K562 (cell line): ENCODE measurements at regions not wholly inside any gene's neighbourhood (a gene's known extent, or its start where the extent isn't known, plus 50 kb on each side); places are given as distances from the start of the nearest gene placed in this dataset.

Source experiments
- ATAC-seq: fragments of 200-7000 bp; cut with Tn5 transposase; 3 replicates; pipeline ENCODE4 v1.9.1; 2020; ENCODE audit warnings: moderate library complexity
- BruUV-seq: library from RNA; stranded (reverse); fragments of 400-500 nt; replicated peaks from 2 replicates; lab custom pipeline; 2021; lab: Mats Ljungman, UMichigan
- CTCF ChIA-PET: fragments of 300-600 bp; formaldehyde crosslinking; extraction: SDS; loops from one replicate; lab custom pipeline; 2021; ENCODE audit warnings: low intra/inter-chr PET ratio; lab: Yijun Ruan, JAX
- POLR2A ChIA-PET: fragments of 300-600, 350-650 bp; sonication (Branson Sonifier 250); formaldehyde crosslinking; extraction: SDS; loops from one replicate; lab custom pipeline; 2021; ENCODE audit warnings: antibody characterized with exemption, inconsistent platforms; lab: Yijun Ruan, JAX
- DNase-seq, 4 experiments: peaks; one replicate each; pipeline versions ENCODE4 v3.0.0 to v3.0.0-alpha.2; 2011 to 2018; ENCODE audit warnings: low spot score in 3 of 4, mixed read lengths in 3 of 4; ENCODE audit errors: extremely low read depth in 1 of 4
- FAIRE-seq: peaks from 2 replicates; lab custom pipeline; 2011; peaks lifted over from hg19 to GRCh38; lab: Jason Lieb, UNC
- H2AFZ ChIP-seq: 2 replicates; pipeline ENCODE4 v1.6.0; 2011; ENCODE audit warnings: low read depth, low read length, control low read depth, inconsistent platforms
- H3K27ac ChIP-seq: fragments of 200-600 bp; 3 replicates; pipeline ENCODE4 v1.8.0; 2011; ENCODE audit warnings: low read depth, mild to moderate bottlenecking, control low read depth, inconsistent platforms, low read length, moderate library complexity, mixed read lengths; ENCODE audit errors: extremely low read depth
- H3K27me3 ChIP-seq, 2 experiments: fragments of 300-600 bp in 1 of 2; 2 replicates in 1 of 2; 3 replicates in 1 of 2; pipeline versions ENCODE4 v1.6.0 to v1.8.0; 2011; ENCODE audit warnings: inconsistent platforms in 2 of 2, low read length in 2 of 2, mild to moderate bottlenecking in 1 of 2, mixed read lengths in 1 of 2, moderate library complexity in 1 of 2; ENCODE audit not compliant: control insufficient read depth in 2 of 2, insufficient read depth in 2 of 2
- H3K36me3 ChIP-seq: fragments of 300-600 bp; 3 replicates; pipeline ENCODE4 v1.8.0; 2011; ENCODE audit warnings: mild to moderate bottlenecking, low read length, inconsistent platforms; ENCODE audit not compliant: control insufficient read depth, insufficient read depth
- H3K4me1 ChIP-seq, 2 experiments: fragments of 200-600 bp in 1 of 2; replicated peaks in 1 of 2; 2 replicates in 1 of 2; 3 replicates in 1 of 2; pipeline versions ENCODE4 v1.5.1 to v1.8.0; 2011; ENCODE audit warnings: inconsistent platforms in 2 of 2, low read length in 2 of 2, mild to moderate bottlenecking in 1 of 2, mixed read lengths in 1 of 2, moderate library complexity in 1 of 2; ENCODE audit not compliant: control insufficient read depth in 2 of 2, insufficient read depth in 2 of 2
- H3K4me2 ChIP-seq: 2 replicates; pipeline ENCODE4 v1.6.1; 2011; ENCODE audit warnings: low read length, control low read depth, inconsistent platforms, mixed read lengths; ENCODE audit not compliant: insufficient read depth
- H3K4me3 ChIP-seq: fragments of 200-600 bp; sonication (generic), shearing (Covaris generic); 2 replicates; pipeline ENCODE4 v1.5.1; 2016; ENCODE audit warnings: control low read depth, inconsistent platforms
- H3K79me2 ChIP-seq: fragments of 200-600 bp; 3 replicates; pipeline ENCODE4 v1.8.0; 2011; ENCODE audit warnings: low read length, inconsistent platforms; ENCODE audit not compliant: control insufficient read depth, insufficient read depth
- H3K9ac ChIP-seq, 2 experiments: 2 replicates each; pipeline versions ENCODE4 v1.6.0 to v1.6.1; 2011; ENCODE audit warnings: low read depth in 2 of 2, low read length in 2 of 2, control low read depth in 1 of 2, inconsistent platforms in 1 of 2, mild to moderate bottlenecking in 1 of 2, mixed read lengths in 1 of 2; ENCODE audit not compliant: insufficient read depth in 1 of 2
- H3K9me1 ChIP-seq: one replicate; pipeline ENCODE4 v1.6.0; 2011; ENCODE audit warnings: inconsistent platforms, mild to moderate bottlenecking, low read length, moderate library complexity; ENCODE audit not compliant: control insufficient read depth, insufficient read depth
- H3K9me3 ChIP-seq: replicated peaks from 2 replicates; pipeline ENCODE4 v1.5.1; 2011; ENCODE audit warnings: low read depth, low read length, inconsistent platforms; ENCODE audit not compliant: control insufficient read depth, insufficient read depth
- H4K20me1 ChIP-seq: replicated peaks from 2 replicates; pipeline ENCODE4 v1.6.1; 2011; ENCODE audit warnings: low read length, inconsistent platforms, mixed read lengths; ENCODE audit not compliant: control insufficient read depth, insufficient read depth
- CREB3 ChIP-seq: fragments of 450-650 bp; conservative IDR thresholded peaks from 2 replicates; pipeline ENCODE4 v1.6.1; 2016; ENCODE audit warnings: missing genetic modification characterization, low read depth, mild to moderate bottlenecking, missing compliant biosample characterization, moderate library complexity
- HDGF ChIP-seq: fragments of 450-650 bp; IDR thresholded peaks from 2 replicates; pipeline ENCODE4 v1.6.1; 2016
- KLF13 ChIP-seq: fragments of 450-650 bp; IDR thresholded peaks from 2 replicates; pipeline ENCODE4 v1.6.1; 2016; ENCODE audit warnings: missing genetic modification characterization, low read depth, mild to moderate bottlenecking, missing compliant biosample characterization, moderate library complexity, borderline replicate concordance
- LCOR ChIP-seq: sonication (generic); formaldehyde crosslinking; IDR thresholded peaks from 2 replicates; pipeline ENCODE4 v1.8.0; 2022; ENCODE audit warnings: mild to moderate bottlenecking, missing genetic modification reagents
- MBD1 ChIP-seq: fragments of 250-450 bp; sonication (Bioruptor Pico); IDR thresholded peaks from 2 replicates; pipeline ENCODE4 v1.8.0; 2022; ENCODE audit warnings: inconsistent platforms
- PREB ChIP-seq: sonication (generic); formaldehyde crosslinking; IDR thresholded peaks from 2 replicates; pipeline ENCODE4 v1.8.1; 2023; ENCODE audit warnings: mild to moderate bottlenecking, missing genetic modification reagents
- RBM39 ChIP-seq: fragments of 200-400 bp; formaldehyde crosslinking; optimal IDR thresholded peaks from 2 replicates; pipeline ENCODE3; 2018; ENCODE audit warnings: low read depth, low read length
- SMARCB1 ChIP-seq: IDR thresholded peaks from 2 replicates; pipeline ENCODE4 v1.6.1; 2011; ENCODE audit warnings: improper control_type of control experiment, low read depth; ENCODE audit not compliant: insufficient read length
- TRIM25 ChIP-seq: fragments of 450-650 bp; IDR thresholded peaks from 2 replicates; pipeline ENCODE4 v1.7.0; 2016; ENCODE audit warnings: borderline replicate concordance
- YBX1 ChIP-seq: fragments of 450-650 bp; IDR thresholded peaks from 2 replicates; pipeline ENCODE4 v1.7.1; 2016; ENCODE audit warnings: mild to moderate bottlenecking
- ZBTB43 ChIP-seq: sonication (generic); formaldehyde crosslinking; IDR thresholded peaks from 2 replicates; pipeline ENCODE4 v1.8.0; 2023; ENCODE audit warnings: mild to moderate bottlenecking, missing genetic modification reagents
- ZFPM2 ChIP-seq: fragments of 250-450 bp; sonication (Bioruptor Pico); IDR thresholded peaks from 2 replicates; pipeline ENCODE4 v1.5.1; 2022; ENCODE audit warnings: mild to moderate bottlenecking
- ZNF644 ChIP-seq: fragments of 200-800 bp; sonication (Bioruptor generic); IDR thresholded peaks from 2 replicates; pipeline ENCODE4 v1.6.1; 2016; ENCODE audit warnings: low read depth, missing genetic modification characterization, missing compliant biosample characterization
- ZNF76 ChIP-seq: fragments of 250-450 bp; sonication (Bioruptor Pico); IDR thresholded peaks from 2 replicates; pipeline ENCODE4 v1.4.0; 2020; ENCODE audit warnings: mild to moderate bottlenecking, moderate library complexity, borderline replicate concordance
- ZNF830 ChIP-seq: fragments of 250-450 bp; sonication (Bioruptor Pico); IDR thresholded peaks from 2 replicates; pipeline ENCODE4 v1.5.0; 2021; ENCODE audit warnings: mild to moderate bottlenecking
- WGBS: fragments of 100-300 bp; shearing (Covaris generic); methylation state at CpG from one replicate; pipeline ENCODE4 v1.1.6; 2016; ENCODE audit warnings: low coverage, mixed read lengths; ENCODE audit not compliant: insufficient coverage; ENCODE audit errors: missing lambda C conversion rate; 5-methylcytosine and 5-hydroxymethylcytosine counted together
- in situ Hi-C: fragments of 300-500 bp; cut with MboI; formaldehyde crosslinking; loops from 4 replicates; pipeline ENCODE4 v1.15.0; 2018; ENCODE audit warnings: inconsistent platforms, mixed read lengths
- intact Hi-C: fragments of 100-400 bp; cut with micrococcal nuclease; formaldehyde crosslinking; loops from 2 replicates; pipeline ENCODE4 v1.14.2; 2022

GRCh38 chr2:526918-527317, 150.3 kb downstream of the TMEM18 start:
- FAIRE-seq (peak; percentile 74), ATAC-seq (no peak), DNase-seq (no peak)
- Histone ChIP-seq H3K9me1 (no peaks in the 10 kb centered on the region), H3K4me1 (no peaks in the 10 kb centered on the region), H3K36me3 (no peaks in the 10 kb centered on the region), H3K27ac (no peak overlapping the region), H3K4me2 (no peak overlapping the region), H2AFZ (no peak overlapping the region), H4K20me1 (no peaks in the 10 kb centered on the region), H3K27me3 (peaks cover 4 to 37% of the 10 kb centered on the region in 2 experiments; a peak in 4 of 5 replicates), H3K9ac (no peak overlapping the region), H3K79me2 (no peaks in the 10 kb centered on the region), H3K4me3 (no peak overlapping the region), H3K9me3 (no peaks in the 10 kb centered on the region; the same call in 1 of the 2 replicates)
- ChIA-PET POLR2A (no interaction called here), CTCF (no interaction called here)
- intact Hi-C loops: no loop called here
- in situ Hi-C loops: no loop called here
- BruUV-seq: no TSS peak
- WGBS: 0% methylated on average over 3 of the region's 5 CpGs
- TF ChIP-seq ZFPM2 (CRISPR knock-in tag): no peak
- no peak for TF ChIP-seq ZNF76 (CRISPR knock-in tag)
- TF ChIP-seq LCOR: no peak
- TF ChIP-seq ZNF644: no peak
- no peak for TF ChIP-seq MBD1 (CRISPR knock-in tag)
- TF ChIP-seq YBX1: no peak
- no peak for TF ChIP-seq CREB3 (tag)
- TF ChIP-seq RBM39: no peak
- no peak for TF ChIP-seq KLF13 (tag)
- no peak for TF ChIP-seq ZBTB43 (CRISPR knock-in tag)
- TF ChIP-seq PREB (CRISPR knock-in tag): no peak
- no peak for TF ChIP-seq TRIM25
- no peak for TF ChIP-seq HDGF
- TF ChIP-seq ZNF830 (CRISPR knock-in tag): no peak
- no peak for TF ChIP-seq SMARCB1
